ENCODE measurements at regions not wholly inside any gene's neighbourhood (a gene's known extent, or its start where the extent isn't known, plus 50 kb on each side); places are given as distances from the start of the nearest gene placed in this dataset.

DNA sequence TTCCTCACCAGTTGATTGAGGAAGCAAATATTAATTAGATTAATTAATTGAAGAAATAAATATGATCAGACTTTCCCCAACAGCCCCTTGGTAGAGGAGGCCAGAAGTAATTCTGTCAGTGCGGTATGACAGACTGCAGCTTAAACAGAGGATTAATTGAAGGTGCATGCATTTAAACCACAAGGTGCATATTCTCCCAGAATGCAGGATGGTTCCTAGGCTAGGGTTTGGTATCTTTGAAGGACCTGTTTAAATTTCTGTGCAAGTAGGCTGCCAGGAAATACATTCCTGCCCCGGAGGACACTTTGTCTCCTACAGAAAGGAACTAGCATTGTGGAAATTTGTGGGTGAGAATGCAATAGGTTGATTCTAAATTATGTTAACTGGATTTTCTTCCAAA is 50.5 kb upstream of the PALM2AKAP2 start:
- whole genome bisulfite sequencing, 2 experiments (ENCODE audit: insufficient coverage in 1 of 2, insufficient read length in 1 of 2): 90 to 92% methylated on average over 2 of the region's 2 CpGs
- no peaks in the 10 kb centered on the region for H3K36me3 ChIP-seq (ENCODE audit: control insufficient read depth, insufficient read depth, low read length)
- no peaks in the 10 kb centered on the region for H3K27me3 ChIP-seq (ENCODE audit: control insufficient read depth, insufficient read depth, low read length, poor library complexity, severe bottlenecking)
- H3K4me1 ChIP-seq (ENCODE audit: control insufficient read depth, insufficient read depth, low read length): no peaks in the 10 kb centered on the region
- peaks cover 3% of the 10 kb centered on the region for H3K27me3 Mint-ChIP-seq (ENCODE audit: insufficient read depth)
- no peaks in the 10 kb centered on the region for H3K9me3 ChIP-seq (ENCODE audit: control insufficient read depth, low read length)
- H3K4me1 Mint-ChIP-seq: no peaks in the 10 kb centered on the region
- no peaks in the 10 kb centered on the region for H3K36me3 Mint-ChIP-seq (ENCODE audit: low read depth)
- TF ChIP-seq, protein P1, sequence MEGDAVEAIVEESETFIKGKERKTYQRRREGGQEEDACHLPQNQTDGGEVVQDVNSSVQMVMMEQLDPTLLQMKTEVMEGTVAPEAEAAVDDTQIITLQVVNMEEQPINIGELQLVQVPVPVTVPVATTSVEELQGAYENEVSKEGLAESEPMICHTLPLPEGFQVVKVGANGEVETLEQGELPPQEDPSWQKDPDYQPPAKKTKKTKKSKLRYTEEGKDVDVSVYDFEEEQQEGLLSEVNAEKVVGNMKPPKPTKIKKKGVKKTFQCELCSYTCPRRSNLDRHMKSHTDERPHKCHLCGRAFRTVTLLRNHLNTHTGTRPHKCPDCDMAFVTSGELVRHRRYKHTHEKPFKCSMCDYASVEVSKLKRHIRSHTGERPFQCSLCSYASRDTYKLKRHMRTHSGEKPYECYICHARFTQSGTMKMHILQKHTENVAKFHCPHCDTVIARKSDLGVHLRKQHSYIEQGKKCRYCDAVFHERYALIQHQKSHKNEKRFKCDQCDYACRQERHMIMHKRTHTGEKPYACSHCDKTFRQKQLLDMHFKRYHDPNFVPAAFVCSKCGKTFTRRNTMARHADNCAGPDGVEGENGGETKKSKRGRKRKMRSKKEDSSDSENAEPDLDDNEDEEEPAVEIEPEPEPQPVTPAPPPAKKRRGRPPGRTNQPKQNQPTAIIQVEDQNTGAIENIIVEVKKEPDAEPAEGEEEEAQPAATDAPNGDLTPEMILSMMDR (conservative IDR thresholded peaks at IDR 0.05): no peak
- no peak for DNase-seq
- no peak overlapping the region for H3K27ac ChIP-seq (ENCODE audit: low read depth, low read length)
- H3K27ac Mint-ChIP-seq: no peak overlapping the region
- H3K4me3 Mint-ChIP-seq: no peak overlapping the region
- no peak overlapping the region for H3K9ac ChIP-seq (ENCODE audit: extremely low read depth, low read length, poor library complexity, severe bottlenecking)
- H3K9me3 Mint-ChIP-seq: no peaks in the 10 kb centered on the region
- no peak overlapping the region for H3K4me3 ChIP-seq (ENCODE audit: low read length)
